ENCODE measurements at regions not wholly inside any gene's neighbourhood (a gene's known extent, or its start where the extent isn't known, plus 50 kb on each side); places are given as distances from the start of the nearest gene placed in this dataset.

DNA sequence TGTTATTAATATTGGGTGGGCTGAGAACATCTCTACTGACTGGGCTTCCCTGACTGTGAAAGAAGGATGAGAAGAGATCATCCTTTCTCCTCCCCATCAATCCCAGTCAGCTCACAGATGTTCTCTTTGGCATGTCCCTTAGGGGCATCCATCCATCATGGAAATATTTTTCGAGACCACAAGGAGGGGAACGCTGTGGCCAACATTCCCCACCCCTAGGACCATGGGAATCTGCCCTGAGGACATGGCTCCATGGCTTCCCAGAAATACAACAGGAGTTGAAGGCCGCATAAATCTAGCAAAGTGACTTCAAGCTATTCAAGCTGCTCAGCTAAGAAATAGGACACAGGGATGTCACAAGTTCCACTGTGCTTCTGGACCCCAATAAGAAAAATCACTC lies 456.8 kb downstream of the MED13L start:
- TF ChIP-seq, protein P1, sequence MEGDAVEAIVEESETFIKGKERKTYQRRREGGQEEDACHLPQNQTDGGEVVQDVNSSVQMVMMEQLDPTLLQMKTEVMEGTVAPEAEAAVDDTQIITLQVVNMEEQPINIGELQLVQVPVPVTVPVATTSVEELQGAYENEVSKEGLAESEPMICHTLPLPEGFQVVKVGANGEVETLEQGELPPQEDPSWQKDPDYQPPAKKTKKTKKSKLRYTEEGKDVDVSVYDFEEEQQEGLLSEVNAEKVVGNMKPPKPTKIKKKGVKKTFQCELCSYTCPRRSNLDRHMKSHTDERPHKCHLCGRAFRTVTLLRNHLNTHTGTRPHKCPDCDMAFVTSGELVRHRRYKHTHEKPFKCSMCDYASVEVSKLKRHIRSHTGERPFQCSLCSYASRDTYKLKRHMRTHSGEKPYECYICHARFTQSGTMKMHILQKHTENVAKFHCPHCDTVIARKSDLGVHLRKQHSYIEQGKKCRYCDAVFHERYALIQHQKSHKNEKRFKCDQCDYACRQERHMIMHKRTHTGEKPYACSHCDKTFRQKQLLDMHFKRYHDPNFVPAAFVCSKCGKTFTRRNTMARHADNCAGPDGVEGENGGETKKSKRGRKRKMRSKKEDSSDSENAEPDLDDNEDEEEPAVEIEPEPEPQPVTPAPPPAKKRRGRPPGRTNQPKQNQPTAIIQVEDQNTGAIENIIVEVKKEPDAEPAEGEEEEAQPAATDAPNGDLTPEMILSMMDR (IDR thresholded peaks at IDR 0.05), result no peak
- TF ChIP-seq POLR2A (IDR thresholded peaks at IDR 0.05) (no peak), POLR2AphosphoS5 (IDR thresholded peaks at IDR 0.05) (peak in 1 of 2 donors; percentile 38)

All from upper lobe of left lung (tissue), 4 donors.